Stimulated activated CD4-positive, alpha-beta T cell treated with anti-CD3 and anti-CD28 coated beads, Interleukin-15, amount 100 ng/mL, for 1 hour (primary cell): ENCODE measurements at regions not wholly inside any gene's neighbourhood (a gene's known extent, or its start where the extent isn't known, plus 50 kb on each side); places are given as distances from the start of the nearest gene placed in this dataset.

Experiments used
- DNase-seq, 2 donors: peaks; one replicate each; pipeline ENCODE4 v3.0.0-alpha.2; 2020; ENCODE audit warnings: low read depth in 1 of 2, low spot score in 1 of 2

GRCh38 chr16:85465328-85466303, 147.5 kb upstream of the GSE1 start:
- no peak for DNase-seq

- DNase-seq: no peak
These were observed 146.8 kb upstream of the GSE1 start for GRCh38 chr16:85466304-85466700.

GRCh38 chr16:85466989-85467388, 146.1 kb upstream of the GSE1 start:
- no peak for DNase-seq

DNA sequence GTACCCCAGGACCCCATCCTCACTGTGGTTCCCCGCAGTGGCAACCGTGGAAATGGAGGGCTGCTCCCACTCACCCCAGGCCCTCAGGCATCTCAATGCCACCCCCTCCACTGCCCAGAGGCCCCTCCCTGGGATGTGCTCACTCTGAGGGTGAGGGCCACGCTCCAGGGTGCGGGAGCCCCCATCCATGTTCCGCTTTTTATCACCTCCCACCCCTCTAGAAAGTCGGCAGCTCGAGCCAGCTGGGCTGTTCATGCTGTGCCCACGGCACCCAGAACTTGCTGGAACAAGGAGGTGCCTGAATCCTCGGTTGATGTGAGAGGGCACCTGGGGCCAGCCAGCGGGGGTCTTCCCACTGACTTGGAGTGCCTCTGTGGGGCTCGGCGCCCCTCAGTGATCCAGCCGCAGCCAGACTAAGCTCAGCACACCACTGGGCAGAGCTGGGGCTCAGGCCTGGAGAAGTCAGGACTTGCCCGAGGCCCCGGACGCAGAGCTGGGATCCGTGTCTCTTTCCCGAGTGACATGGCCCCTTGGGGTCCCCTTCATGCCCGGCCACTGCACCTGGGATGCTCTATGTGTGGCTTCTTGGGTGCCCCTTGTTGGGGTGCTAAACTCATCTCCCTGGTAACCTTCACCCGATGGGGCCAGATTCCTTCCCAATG, 143.1 kb upstream of the GSE1 start:
- DNase-seq: no peak

GRCh38 chr16:85470873-85471272, 142.2 kb upstream of the GSE1 start:
- no peak for DNase-seq

GRCh38 chr16:85471469-85472431, 141.4 kb upstream of the GSE1 start:
- no peak for DNase-seq

GRCh38 chr16:85472514-85472913, 140.6 kb upstream of the GSE1 start:
- DNase-seq: no peak

DNA sequence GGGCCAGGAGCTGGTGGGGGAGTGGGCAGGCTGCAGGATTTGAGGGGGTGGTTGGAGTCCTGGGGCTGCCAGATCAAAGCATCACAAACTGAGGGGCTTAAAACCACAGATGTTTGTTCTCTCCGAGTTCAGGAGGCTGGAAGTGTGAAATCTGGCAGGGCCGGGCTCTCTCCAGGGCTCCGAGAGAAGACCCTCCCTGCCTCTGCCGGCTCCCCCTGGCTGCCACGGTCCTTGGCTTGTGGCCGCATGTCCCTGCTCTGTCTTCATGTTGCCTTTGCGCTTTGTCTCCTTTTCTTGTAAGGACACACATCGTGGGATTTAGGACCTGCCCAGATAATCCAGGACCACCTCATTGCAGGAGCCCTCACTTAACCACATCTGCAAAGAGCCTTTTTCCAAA, 139.8 kb upstream of the GSE1 start:
- no peak for DNase-seq

- DNase-seq: no peak
These were observed 139.1 kb upstream of the GSE1 start for GRCh38 chr16:85473909-85474620.

GRCh38 chr16:85474621-85475217, 138.4 kb upstream of the GSE1 start:
- no peak for DNase-seq

DNA sequence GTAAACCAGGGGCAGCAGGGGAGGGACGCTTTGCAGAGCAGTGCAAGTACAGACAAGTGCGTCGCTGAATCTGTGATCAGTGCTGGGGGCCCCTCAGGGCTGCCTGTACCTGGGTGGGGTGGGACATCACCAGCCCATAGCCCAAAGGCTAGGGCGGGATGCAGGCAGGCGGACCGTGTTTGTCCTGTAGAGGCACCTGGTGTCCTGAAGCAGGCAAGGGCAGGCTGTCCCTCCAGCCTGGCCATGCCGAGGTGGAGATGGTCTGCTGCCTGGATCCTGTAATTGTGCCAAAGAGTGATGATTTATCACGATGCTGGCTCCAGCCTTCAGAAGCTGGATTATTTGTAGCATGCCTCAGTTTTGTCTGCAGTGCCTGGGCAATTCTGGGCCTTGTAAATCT, 137.9 kb upstream of the GSE1 start:
- no peak for DNase-seq

DNA sequence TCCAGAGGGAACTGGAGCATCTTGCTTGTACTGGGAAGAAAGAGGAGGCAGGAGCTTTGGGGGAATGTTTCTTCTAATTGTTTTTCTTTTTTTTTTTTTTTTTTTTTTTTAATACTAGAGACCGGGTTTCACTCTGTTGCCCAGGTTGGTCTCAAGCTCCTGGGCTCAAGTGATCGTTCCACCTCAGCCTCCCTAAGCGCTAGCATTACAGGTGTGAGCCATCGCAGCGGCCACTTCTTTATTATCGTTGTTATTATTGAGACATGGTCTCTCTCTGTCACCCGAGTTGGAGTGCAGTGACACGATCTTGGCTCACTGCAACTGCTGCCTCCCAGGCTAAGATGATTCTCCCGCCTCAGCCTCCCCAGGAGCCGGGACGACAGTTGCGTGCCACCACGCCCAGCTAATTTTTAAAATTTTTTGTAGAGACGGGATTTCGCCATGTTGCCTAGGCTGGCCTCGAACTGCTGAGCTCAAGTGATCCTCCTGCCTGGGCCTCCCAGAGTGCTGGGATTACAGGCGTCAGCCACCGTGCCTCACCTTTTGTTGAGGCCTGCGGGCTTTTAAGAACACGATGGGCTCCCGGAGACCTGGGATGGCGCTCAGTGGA, 137.3 kb upstream of the GSE1 start:
- DNase-seq: no peak

- DNase-seq: no peak
These were observed 136.7 kb upstream of the GSE1 start for GRCh38 chr16:85476389-85476788.

DNA sequence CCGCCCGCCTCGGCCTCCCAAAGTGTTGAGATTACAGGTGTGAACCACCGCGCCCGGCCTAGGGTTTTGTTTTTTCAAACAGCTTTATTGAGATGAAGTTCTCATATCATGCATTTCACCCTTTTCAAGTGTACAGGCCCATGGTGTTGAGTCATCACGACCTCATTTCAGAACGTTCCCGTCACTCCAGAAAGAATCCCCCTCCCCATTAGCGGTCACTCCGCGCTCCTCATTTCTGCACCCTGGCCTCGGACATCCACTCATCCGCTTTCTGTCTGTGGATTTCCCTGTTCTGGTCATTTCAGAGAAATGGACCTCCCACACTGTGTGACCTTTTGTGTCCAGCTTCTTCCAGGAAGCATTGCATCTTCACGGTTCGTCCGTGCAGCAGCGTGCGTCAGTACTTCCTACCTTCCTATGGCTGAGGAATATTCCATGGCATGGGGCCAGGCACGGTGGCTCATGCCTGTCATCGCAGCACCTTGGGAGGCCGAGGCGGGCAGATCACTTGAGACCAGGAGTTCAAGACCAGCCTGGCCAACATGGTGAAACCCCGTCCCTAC, 135.2 kb upstream of the GSE1 start:
- no peak for DNase-seq

DNA sequence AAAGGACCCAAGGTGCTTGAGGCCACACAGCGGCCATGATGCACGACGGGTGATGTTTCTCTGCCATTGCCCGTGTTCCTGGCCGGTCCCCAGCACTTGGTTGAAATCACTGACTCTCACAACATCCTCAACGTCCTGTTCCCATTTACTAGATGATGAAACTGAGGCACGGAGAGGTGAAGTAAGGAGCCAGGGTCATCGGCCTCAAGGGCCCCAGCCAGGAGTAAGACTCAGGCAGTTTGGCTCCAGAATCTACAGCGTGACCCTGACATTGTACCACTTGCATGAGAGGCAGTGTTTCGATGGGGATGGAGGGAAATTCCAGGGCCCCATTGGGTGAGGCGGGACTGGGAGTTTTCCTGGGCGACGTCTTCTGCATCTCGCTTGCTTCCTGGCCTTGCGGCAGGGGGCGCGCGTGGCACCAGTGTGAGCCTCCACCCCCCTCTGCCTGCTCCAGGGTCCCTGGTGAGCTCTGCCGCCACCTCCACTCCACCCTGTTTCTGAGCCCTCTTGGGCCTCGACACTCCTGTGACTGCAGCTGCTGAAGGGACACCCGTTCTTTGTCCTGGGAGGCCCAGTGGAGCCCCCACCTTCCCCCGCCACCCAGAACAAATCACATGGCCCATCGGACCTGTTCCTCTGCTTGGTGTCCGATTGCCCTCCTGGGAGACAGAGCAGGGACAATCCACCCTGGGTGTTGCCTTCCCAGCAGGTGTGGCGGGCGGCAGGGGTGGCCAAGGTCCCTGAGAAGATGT, 133.0 kb upstream of the GSE1 start:
- no peak for DNase-seq

DNA sequence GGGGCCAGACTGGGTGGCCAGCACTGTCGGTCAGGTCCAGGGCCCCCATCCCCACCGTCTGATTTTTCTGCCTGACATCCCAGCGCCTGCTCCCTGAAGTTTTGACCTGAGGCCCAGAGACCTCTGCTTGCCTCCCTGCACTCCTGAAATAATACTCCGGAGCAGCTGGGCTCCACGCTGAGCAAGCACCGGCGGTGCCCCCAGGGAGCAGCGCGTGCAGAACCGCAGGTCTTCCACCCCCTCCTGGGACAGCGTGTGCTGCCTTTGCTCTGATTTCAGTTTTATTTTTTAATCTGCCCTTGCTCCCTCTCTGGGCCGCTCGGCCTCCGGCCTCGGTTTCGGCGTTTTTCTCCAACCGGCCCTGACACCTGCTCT, 132.4 kb upstream of the GSE1 start:
- DNase-seq: no peak

DNA sequence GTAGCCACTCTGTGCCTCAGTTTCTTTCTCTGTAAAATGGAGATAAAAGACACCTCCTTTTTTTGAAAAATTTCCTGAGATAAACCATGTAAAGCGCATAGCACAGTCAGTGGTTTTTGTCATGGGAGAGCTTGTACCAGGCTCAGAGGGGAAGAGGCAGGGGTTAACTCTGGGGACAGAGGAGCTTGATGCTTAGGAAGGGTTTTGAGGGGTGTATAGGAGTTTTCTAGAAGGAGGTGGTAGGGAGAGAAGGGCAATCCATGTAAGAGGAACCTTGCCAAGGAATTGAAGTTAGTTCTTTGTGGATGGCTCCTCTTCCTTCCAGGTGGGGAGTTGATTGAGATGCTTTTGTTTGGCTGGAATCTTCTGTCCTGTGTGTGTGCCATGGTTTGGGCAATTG, 131.9 kb upstream of the GSE1 start:
- DNase-seq: no peak

- no peak for DNase-seq
These were observed 131.4 kb upstream of the GSE1 start for GRCh38 chr16:85481738-85482137.

GRCh38 chr16:85483424-85483823, 129.7 kb upstream of the GSE1 start:
- no peak for DNase-seq
